Caki2 (cell line): ENCODE measurements at regions not wholly inside any gene's neighbourhood (a gene's known extent, or its start where the extent isn't known, plus 50 kb on each side); places are given as distances from the start of the nearest gene placed in this dataset.
A peak's percentile ranks its signal among the peaks of the same experiment; 100 is the strongest.

Experiments used
- DNase-seq: peaks from one replicate; pipeline ENCODE4 v3.0.0-alpha.2; 2015; ENCODE audit warnings: low read depth
- in situ Hi-C: cut with HindIII; loops from 2 replicates; pipeline ENCODE4 v1.10.0; 2016; ENCODE audit warnings: low sequenced_read_pairs, low pct_unique_long_range_greater_than_20kb, mixed read lengths

DNA sequence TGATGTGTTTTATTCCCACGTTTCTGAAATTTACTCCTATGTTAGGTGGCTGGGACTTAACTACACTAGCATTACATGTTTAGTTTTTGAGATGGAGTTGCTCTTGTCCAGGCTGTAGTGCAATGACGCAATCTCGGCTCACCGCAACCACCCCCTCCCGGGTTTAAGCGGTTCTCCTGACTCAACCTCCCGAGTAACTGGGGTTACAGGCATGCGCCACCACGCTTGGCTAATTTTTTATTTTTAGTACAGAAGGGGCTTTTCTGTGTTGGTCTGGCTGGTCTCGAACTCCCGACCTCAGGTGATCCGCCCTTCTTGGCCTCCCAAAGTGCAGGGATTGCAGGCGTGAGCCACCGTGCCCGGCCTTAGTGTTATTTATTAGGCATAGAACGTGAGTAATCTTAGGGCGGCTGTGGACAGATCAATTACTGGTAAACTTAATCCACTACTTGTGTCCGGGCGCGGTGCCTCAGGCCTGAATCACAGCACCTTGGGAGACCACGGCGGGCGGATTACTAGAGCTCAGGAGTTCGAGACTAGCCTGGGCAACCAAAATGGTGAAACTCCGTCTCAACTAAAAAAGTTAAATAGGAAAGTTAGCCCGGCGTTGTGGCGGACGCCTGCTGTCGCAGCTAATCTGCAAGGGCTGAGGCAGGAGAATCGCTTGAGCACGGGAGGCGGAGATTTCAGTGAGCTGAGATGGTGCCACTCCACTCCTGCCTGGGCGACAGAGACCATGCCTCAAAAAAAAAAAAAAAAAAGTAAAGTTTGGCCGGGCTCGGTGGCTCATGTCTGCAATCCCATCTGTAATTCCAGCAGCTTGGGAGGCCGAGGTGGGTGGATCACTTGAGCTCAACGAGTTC, 123.7 kb upstream of the BTN3A2 start:
- in situ Hi-C loops = no loop called here
- no peak for DNase-seq

GRCh38 chr6:26243132-26243531, 121.9 kb upstream of the BTN3A2 start:
- in situ Hi-C loops = no loop called here
- DNase-seq = peak; percentile 15

GRCh38 chr6:26243752-26244151, 121.2 kb upstream of the BTN3A2 start:
- in situ Hi-C loops = no loop called here
- peak; percentile 34 for DNase-seq

DNA sequence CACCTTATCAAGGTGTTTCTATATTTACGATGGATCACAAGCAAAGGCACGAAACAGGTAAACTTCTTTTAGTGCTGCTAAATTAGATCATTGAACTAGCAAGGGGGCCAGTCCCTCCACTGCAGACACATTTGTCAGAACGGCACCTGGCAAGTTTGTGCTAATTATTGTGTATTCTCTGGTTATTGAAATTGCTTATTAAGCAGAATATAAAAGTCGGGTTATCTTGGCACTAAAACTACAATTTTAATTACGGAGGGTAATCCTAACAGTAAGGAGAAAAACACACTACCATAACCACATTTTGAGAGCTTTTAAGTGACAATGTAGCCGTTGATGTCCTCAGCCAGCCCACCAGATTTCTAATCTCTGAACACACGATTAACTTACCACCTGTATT, 118.9 kb upstream of the BTN3A2 start:
- no peak for DNase-seq
- in situ Hi-C loops = no loop called here

- no peak for DNase-seq
- in situ Hi-C loops = no loop called here
These were observed 118.4 kb upstream of the BTN3A2 start for GRCh38 chr6:26246553-26246952.

- in situ Hi-C loops = no loop called here
- no peak for DNase-seq
These were observed 115.4 kb upstream of the BTN3A2 start for GRCh38 chr6:26249707-26249956.

DNA sequence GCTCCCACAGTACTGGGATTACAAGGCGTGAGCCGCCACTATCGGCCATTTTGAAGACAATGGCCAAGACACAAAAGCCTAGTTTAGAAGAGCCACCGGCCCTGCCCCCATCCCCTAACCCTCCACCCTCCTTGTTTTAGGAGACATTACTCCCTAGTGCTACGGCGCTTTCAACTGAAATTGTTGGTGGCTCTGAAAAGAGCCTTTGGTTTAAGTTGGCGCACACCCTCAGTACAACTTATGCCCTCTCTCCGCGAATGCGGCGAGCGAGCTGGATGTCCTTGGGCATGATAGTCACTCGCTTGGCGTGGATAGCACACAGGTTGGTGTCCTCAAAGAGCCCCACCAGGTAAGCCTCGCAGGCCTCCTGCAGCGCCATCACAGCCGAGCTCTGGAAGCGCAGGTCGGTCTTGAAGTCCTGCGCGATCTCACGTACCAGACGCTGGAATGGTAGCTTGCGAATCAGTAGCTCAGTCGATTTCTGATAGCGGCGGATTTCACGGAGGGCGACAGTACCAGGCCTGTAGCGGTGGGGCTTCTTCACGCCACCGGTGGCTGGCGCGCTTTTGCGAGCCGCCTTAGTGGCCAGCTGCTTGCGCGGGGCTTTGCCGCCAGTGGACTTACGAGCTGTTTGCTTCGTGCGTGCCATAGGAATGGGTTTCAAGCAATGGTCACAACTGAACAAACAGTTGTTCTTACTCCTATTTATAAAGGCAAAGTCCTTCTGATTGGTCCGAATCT, 114.9 kb upstream of the BTN3A2 start:
- DNase-seq = no peak
- in situ Hi-C loops = no loop called here

DNA sequence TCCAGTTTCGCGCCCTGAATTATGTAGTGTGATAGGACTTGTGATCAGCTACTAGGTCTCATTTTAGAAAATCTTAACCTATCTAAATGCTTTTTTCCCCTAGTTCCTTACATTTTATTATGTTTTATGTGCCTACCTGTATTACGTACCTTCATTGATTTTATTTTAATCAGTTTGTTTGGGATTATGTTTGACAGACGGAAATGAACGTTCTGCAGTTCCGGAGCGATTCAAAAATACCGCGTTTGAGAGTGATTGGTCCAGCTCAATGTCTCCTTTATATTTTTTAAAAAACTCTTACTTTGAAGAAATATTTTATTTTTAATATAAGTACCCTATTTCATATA, 114.3 kb upstream of the BTN3A2 start:
- in situ Hi-C loops = no loop called here

GRCh38 chr6:26251354-26252076, 113.5 kb upstream of the BTN3A2 start:
- in situ Hi-C loops = no loop called here
- no peak for DNase-seq

More for the DNA sequence above, 114.3 kb upstream of the BTN3A2 start:
- no peak for DNase-seq

DNA sequence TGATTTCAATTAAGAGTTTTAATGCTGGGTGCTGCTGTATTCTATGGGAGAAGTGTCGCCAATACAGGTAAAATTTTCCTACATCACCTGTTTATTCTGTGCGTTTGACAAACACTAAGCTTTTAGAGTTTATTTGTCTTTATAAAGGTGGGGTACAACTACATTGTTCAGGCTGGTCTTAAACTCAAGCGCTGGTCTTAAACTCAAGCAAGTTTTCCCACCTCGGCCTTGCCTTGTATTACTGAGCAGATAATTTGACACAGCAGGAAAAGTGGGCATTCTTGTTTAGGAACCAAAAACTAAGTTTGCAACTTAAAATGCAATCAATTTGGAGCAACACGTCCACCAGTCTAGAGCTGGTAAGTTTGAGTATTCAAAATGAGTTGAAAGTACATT, 112.9 kb upstream of the BTN3A2 start:
- in situ Hi-C loops = no loop called here
- no peak for DNase-seq

DNA sequence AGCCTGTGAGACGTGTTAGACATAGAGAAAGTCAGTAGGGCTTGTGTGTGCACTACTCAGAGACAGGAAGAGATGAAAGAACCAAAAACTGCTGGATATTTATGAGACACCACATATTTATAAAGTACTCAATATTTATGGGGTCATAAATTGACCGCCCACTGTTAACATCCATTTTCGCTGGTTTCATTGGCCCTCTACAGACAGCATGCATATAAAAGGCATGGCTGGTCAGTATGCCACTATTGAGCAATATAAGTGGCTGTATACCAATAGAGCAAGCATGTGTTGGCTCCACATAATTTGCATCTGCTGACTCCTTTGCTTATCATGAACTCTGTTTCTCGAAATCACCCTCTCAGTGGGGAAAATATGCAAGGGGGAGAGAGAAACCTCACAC, 110.3 kb upstream of the BTN3A2 start:
- in situ Hi-C loops = no loop called here

DNA sequence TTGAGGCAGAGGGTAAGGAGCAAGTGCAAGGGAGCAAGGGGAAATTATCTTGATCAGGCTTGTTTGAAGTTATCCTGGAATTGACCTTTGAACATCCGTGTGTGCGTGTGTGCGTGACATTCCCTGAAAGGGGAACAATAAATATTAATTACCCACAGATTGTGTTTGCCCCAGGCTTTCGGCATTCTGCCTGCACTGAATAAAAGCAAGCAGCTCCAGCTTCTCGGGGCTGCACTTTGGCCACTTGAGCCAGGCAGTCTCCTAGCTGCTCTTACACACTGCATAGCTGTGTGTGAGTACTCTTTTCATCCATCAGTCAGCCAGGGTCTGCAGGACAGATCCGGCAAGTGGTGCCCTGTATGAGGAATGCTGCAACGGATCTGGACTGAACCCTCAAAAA, 107.7 kb upstream of the BTN3A2 start:
- in situ Hi-C loops = no loop called here
- no peak for DNase-seq

More for the DNA sequence above, 110.3 kb upstream of the BTN3A2 start:
- DNase-seq = no peak

GRCh38 chr6:26258212-26258977, 106.6 kb upstream of the BTN3A2 start:
- no peak for DNase-seq
- in situ Hi-C loops = no loop called here

- no peak for DNase-seq
- in situ Hi-C loops = no loop called here
These were observed 104.8 kb upstream of the BTN3A2 start for GRCh38 chr6:26260110-26260637.

- DNase-seq = no peak
- in situ Hi-C loops = no loop called here
These were observed 104.1 kb upstream of the BTN3A2 start for GRCh38 chr6:26260725-26261490.

DNA sequence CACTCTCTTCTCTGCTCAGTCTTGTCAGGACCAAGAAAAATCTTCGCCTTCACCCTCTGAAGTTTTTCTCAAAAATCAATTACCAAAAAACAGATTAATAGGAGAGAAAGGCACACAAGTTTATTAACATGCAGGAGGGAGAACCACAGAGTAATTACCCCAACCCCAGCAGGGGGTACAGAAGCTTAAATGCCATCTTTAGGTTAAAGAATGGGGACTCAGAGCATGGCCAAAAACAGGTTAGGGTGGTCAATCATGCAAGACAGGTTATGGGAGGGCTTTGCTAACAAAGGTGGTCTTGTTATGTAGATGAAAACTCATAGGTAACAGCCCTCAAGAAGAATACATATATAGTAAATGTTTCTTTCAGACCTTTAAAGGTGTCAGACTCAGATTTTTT, 100.5 kb upstream of the BTN3A2 start:
- no peak for DNase-seq
- in situ Hi-C loops = no loop called here

DNA sequence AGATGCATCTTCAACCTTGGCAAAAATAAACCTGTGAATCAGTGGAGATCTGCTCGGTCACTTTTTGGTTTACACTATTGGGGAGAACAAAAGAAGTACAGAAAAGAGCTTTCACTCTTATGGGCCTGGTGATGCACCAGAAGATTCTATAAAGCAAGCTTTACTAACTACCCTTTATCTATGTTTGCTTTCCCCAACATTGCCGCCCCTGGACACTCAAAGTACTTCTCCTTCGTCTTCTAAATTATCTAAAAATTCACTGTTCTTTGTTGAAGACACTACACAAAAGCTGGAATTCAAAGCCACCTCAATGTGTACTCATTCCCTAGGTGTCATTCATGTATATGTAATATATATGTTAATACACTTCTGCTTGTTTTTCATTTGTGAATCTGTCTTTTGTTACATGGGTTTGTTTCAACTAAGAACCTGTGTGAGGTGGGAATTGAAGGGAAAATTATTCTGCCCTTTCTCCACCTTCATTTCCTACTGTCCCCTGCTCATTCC, 97.9 kb upstream of the BTN3A2 start:
- DNase-seq = no peak
- in situ Hi-C loops = no loop called here
